ENCODE measurements at regions not wholly inside any gene's neighbourhood (a gene's known extent, or its start where the extent isn't known, plus 50 kb on each side); places are given as distances from the start of the nearest gene placed in this dataset.

DNA sequence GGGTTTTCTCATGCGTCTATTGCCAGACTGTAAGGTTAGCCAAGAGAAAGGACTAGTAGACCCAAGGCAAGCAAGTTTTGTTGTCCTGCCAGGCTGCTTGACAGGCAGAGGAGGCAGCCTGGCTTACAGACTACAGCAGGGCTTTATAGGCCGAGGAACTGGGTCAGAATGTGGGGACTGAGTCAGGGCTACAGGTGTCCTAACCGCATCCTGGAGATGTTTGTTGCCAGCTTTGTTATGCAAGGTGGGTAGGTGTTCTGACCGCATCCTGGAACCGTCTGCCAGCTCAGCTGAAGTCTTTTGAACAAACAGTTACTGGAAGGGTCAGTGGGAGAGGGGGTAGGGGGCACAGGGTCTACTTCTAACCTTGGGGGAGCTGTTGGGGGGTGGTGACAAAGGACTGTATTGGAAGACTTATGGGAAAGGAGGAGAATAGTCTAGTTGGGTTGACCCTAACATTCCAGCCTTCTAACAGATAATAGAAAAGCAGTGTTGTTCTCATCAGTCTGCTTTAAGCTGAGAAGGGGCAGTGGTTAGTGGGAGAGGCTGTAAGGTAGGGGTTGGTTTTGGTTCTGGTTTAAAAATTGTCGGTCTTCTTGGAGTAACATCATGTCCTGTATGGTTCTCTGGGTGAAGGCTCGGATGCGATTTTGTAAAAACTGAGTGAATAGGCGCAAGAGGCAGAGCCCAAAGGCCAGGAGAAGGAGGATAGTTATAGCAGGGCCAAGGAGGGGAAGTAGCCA, 913.8 kb upstream of the SLITRK5 start:
- DNase-seq, result peak; percentile 50

DNA sequence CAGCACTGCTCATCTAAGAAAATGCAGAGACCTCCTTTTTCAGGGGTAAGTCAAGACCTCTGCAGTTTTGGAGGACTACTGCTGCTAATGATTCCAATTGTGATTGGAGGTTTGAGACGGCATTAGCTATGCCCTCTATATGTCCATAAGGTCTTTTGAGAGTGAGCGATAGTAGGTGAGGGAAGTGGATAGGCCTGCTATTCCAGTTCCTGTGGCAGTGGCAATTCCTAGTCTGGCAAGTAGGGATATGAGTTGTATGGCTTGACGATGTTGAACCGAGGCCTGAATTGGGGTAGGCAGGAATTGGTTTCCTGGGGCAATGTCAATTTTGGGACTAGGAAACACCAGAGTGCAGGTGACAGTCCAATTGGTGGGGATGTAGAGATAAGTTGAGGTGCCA, 913.1 kb upstream of the SLITRK5 start:
- DNase-seq, result no peak

DNA sequence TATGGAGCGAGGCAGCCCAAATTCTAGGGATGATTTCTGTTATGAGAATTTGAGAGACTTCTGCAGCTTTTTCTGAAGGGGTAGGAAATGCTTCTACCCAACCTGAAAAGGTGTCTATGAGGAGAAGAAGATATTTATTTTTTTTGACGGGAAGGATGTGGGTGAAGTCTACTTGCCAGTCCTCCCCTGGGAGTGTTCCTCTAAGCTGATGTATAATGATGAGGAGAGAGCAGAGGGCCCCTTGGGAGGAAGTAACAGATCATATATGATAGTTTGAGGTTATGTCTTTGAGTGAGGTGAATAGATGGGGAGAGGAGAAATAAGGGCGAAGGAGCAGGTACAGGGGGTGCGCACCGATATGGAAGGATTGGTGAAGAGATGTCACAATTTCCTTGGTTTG, 910.6 kb upstream of the SLITRK5 start:
- DNase-seq, result peak; percentile 7

DNA sequence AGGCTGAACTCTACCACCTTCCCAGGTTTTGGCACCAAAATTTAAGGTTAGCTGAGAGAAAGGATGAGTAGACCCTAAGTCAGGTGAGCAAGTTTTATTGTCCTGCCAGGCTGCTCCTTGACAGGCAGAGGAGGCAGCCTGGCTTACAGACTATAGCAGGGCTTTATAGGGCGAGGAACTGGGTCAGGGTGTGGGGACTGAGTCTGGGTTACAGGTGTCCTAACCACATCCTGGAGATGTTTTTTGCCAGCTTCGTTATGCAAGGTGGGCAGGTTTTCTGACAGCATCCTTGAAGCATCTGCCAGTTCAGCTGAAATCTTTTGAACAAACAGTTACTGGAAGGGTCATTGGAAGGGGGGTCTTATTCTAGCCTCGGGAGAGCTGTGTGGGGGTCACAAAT, 905.7 kb upstream of the SLITRK5 start:
- DNase-seq, result peak; percentile 4

DNA sequence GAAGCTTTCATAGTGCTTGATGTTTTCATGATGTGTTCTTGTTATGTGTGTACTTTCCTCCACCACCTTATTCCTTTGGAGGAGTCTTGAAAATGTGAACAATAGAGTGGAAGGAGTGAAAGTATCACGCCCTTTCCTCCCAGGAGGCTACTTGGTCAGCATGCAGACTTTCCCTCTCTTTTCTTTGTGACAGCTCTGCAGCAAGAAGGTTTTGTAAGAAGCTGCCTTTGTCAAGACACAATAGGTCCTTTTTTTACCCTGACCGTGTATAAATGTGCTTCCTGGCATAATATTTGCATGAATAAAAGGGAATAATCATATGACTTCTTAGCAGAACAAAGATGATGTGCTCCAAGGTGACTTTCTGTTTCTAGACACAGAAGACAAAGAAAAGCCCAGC, 882.6 kb upstream of the SLITRK5 start:
- DNase-seq, result no peak

DNA sequence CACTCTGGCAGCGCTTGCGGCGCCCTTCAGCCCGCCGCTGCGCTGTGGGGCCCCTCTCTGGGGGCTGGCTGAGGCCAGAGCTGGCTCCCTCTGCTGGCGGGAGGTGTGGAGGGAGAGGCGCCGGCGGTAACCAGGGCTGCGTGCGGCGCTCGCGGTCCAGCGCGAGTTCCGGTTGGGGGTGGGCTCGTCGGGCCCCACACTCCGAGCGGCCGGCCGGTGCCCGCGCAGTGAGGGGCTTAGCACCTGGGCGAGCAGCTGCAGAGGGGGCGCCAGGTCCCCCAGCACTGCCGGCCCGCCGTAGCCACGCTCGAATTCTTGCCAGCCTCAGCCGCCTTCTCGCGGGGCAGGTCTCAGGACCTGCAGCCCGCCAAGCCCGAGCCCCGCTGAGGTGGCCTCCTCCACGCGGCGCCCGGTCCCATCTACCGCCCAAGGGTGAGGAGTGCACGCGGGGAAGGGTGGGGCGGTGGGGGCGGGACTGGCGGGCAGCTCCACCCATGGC, 879.0 kb upstream of the SLITRK5 start:
- no peak for DNase-seq

DNA sequence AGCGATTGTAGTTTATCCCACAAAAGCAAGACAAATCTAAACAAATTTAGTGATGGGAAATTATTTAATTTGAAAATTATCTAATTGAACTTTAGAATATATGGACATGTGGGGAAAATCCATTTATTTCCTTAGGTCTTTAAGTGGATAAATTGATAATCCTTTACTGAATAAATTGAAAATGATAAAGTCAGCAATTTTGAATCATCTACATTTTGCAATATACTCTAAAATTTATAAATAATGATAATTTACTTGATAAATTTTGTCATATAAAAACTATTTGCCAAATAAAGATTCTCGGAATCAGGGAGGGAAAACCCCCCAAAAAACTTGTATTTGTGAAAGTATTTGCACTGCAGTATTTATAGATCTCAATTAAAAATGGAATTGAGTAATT, 875.3 kb upstream of the SLITRK5 start:
- DNase-seq, result no peak

DNA sequence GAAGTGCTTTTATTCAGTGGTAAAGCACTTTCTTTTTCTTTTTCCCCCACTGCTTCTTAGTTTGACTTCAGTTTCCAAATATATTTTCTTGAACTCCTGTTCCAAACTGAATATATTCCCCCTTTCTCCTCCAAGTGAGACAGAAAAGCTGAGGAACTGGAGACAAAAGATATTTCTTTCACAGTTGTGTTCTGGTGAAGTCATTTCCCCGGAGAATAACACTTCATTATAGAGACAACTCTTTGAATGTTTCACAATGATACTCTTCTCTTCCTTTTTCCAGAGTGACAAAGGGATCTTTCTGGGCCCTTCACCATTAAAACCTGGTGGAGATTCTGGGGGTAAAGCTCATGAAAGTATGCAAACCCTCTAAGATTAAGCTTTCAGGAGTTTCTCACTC, 860.8 kb upstream of the SLITRK5 start:
- no peak for DNase-seq

DNA sequence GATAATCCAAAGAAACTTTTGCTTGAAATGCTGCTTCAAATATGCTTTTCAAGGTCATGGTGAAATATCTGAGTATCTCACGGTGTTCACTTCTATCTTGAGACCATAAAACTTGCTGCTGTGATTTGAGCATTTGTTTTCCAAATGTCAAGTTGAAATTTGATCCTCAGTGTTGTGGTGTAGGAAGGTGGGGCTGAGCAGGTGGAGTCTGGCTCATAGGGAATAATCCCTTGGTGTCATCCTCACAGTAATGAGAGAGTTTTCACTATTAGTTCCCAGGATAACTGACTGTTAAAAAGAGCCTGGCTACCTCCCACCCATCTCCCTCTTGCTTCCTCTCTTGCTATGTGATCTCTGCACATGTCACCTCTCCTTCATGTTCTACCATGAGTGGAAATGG, 858.0 kb upstream of the SLITRK5 start:
- DNase-seq, result no peak

DNA sequence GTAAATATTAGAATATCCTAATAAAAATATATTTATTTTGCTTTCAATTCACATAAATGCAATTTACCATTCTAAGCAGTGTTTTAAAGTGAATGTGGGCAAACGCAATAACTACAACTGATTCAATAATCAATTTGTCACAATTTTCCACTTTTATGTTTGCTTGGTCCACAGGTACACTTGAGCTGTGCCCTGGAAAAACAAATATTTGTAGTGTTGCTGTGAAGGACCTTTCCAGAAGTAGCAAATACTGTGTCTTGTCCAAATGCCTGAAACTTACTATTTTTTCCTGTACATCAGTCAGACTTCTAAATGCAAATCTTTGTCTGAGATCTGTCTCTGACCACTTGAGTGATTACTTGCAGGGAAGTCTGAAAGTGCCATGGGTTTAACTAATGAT, 845.8 kb upstream of the SLITRK5 start:
- no peak for DNase-seq

DNA sequence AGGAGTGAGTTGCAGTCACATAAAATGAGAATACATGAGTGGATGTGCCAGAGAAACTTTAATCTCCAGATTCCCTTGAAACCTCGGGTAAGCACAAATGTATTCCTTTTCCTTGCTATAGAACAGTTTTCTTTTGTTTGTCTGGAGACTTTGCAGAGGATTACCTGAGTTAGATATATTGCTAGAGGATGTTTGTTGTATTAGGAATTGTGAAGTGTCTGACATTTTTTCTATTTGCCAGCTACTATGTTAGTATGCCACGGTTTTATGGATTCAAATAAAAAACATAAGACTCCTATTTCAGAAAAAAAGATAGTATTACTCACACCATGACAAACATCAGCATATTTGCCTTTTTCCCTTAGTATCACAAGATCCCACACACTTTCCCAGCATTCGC, 844.9 kb upstream of the SLITRK5 start:
- no peak for DNase-seq

DNA sequence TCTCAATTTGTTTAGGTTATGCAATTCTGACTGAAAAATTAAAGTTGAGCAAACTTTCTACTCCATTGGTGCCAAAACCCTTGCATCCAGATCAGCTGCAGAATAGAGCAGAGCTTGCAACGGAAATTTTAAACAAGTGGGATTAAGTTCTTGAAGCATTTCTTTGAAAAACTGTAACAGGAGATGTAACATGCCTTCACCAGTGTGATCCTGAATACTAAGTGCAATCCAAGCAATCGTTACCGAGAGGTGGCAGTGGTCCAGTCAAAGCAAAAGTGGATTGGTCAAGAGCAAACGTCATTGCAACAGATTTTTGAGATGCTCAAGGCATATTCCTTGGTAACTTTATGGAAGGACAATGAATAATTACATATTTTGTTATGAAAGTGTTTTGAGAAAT, 841.1 kb upstream of the SLITRK5 start:
- no peak for DNase-seq

DNA sequence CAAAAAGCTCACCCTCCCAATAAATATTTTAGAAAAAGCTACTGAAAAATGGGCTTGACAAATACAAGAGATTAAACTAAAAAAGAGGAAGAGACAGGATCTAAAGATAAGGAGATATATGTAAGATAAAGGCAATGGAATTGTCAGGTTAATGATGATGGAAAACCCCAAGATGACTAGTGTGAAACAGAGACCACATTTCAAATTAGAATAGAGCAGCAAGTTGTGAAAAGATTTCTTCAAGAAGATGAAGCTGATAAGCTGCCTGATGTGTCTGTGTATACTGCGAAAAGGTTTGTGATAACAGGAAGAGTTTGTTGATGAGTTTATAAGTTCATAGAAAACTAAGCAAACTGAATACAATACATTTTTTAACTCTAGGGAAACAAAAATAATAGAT, 840.1 kb upstream of the SLITRK5 start:
- DNase-seq, result no peak

DNA sequence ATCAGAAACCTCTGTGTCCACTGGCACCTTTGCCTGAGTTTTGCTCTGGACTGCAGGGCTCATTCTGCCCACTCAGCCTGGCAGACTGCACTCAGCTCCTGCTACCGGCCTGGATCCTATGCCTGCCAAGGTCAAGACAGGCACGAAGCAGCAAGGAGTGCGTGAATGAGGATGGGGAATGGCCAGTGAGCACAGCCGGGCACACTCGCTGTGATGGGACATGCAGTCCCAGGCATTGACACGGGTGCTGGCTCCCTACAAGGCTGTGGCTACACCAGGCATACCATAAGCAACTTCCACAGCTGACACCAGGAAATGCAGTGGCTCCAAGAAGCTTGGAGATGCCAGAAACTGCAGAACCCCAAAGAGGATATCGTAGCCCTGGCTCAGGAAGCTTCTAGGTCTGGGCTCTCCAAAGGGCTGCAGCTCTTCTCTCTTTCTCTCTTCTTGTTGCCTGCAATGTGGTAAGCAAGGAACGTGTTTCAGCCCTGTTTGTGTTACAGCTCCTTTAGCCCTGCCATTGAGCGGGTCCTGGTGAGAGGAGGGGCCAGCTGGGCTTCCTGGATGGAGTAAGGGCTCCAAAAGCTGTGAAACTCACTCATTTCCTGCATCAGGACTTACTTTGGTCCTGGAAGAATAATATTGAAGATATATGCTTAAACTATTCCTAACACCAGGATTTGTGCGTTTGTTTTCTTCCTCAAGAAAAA, 832.6 kb upstream of the SLITRK5 start:
- DNase-seq, result no peak

DNA sequence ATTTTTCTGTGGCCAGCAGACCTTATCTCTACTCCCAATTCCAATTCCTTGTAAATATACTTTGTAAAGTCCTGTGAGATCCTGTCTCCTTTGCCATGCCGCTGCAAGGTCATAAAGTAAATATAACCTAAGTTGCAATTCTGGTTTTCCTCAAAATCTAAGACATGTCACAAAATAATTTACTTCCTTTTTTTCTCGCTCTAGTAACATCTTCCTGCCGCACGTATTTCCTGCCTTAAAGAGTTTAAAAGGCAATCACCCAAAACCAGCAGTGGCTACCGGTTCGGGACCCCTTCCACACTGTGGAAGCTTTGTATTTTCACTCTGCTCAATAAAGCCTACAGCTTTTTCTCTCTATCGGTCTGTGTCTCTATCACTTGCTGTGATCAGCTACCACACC, 832.0 kb upstream of the SLITRK5 start:
- no peak for DNase-seq

DNA sequence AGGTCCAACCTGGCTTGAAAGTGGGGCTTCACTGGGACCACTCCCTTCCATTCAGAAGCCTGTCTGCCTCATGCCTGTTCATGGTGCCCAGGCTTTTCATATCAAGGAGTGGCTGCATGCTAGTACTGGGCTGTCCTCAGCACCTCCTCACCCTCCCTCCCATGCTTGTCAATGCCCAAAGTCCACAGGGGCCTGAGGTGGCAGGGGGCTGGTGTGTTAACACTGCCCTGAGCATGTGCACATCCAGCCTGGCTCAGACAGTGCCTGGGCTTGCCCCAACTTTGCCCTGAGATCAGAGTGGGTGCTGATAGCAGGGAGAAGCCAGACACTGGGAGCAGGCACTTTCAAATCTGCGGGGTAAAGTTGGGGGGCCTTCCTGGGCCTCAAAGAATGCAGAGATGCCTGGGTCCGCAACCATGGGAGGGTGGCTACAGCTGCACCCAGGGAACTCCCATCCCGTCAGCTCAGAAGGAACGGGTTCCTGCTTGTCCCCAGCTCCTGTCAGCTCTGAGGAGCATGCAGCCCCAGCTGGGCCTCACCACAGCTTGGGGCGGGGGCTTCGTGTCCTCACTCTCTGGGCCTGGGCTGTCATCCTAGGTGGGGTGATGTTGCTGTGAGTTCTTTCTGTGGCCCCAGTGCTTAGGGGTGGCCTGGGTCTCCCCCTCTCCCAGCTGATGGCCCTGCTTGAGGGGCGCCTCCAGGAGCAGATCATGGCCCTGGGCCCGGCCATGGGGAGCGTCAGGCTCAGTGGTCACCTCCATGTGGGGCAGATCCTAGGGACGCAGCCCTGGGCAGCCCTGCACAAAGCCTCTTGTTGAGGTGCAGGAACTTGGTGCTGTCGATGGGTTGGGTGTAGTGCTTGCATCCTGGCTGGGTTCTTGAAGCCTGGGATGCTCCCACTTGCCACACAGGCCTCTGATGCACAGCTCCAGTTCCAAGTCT, 830.6 kb upstream of the SLITRK5 start:
- DNase-seq, result no peak

DNA sequence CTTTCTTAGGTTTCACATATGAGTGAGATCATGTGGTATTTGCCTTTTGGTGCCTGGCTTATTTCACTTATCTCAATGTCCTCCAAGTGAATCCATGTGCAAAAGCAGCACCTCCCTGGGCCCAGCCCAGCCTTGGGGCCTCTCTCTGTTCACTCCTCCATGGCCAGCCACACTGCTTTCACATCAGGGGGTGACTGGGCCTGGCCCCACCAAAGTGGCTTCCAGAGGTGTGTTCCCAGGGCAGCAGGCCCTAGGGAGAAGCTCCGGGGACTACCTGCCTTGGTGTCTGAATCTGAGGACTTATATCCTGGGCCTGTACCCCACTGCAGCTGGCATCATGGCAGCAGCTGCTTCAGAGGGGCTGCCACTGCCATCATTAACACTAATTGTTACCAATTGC, 829.9 kb upstream of the SLITRK5 start:
- DNase-seq, result no peak

DNA sequence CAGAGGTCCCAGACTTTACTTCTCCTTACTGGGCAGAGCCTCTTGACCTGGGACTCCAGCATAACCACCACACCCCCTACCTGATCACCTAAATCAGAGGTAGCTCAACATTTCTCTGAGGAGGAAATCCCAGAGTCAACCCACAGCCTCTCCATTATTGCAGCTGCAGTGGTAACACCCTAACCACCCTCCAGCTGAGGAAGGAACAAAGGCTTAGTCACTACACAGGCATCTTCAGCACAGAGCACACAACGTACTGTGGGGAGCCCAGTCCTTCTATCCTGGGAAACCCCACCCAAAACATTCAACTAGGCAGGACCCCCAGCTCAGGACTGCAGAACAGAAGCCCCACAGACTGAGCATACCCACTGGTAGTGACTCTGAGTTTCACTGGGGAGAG, 824.7 kb upstream of the SLITRK5 start:
- DNase-seq, result no peak

DNA sequence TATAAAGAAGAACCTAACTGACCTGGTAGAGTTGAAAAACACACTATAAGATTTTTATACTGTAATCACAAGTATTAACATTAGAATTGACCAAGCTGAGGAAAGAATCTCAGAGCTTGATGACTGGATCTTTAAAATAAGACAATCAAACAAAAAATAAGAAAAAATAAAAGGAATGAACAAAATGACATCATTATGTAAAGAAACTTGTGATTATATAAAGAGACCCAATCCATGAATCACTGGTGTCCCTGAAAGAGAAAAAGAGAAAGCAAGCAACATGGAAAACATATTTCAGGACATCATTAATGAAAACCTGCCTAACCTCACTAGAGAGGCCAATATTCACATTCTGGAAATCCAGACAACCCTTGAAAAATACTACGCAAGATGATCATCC, 822.5 kb upstream of the SLITRK5 start:
- DNase-seq, result no peak

DNA sequence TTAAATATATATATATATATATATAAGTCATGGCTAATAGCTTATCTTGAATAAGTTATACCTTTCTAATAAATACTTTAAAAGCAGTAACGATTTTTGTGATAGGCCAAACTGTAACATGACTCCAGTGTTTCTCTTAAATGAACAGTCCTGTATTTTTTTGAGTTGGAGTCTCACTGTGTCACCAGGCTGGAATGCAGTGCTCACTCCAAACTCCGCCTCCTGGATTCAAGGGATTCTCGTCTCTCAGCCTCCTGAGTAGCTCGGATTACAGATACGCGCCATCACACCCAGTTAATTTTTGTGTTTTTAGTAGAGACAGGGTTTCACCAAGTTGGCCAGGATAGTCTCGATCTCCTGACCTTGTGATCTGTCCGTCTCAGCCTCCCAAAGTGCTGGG, 814.2 kb upstream of the SLITRK5 start:
- no peak for DNase-seq

DNA sequence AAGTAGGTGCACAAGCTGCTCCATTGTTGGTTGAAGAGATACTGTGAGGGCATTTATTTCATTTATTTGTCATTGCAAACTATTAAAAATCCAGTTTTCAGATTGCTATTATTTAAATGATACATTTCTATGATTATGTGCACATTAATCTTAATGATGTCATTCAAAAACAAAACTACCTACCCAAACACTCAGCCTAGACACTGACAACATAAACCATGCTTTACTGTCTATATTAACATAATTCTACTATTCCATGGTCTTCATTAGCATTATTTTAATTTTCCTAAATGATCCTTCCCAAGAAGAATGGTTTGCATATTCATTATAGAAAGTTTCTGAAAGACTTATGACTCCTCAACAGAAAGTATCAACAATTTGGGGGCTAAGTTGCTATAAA, 813.0 kb upstream of the SLITRK5 start:
- DNase-seq, result no peak

DNA sequence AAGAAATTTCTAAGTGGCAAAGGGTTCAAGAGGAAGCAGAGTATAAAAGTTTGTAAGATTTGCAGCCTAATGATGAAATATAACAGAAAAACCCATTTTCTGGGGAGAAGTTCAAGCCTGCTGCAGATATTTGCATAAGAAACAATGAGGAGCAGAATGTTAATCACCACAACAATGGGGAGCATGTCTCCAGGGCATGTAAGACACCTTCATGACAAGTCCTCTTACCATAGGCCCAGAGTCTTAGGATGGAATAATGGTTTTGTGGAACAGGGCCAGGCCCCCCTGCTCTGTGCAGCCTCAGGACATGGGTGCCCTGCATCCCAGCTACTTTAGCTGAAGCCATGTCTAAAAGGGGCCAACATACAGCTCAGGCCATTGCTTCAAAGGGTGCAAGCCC, 809.0 kb upstream of the SLITRK5 start:
- DNase-seq, result no peak

DNA sequence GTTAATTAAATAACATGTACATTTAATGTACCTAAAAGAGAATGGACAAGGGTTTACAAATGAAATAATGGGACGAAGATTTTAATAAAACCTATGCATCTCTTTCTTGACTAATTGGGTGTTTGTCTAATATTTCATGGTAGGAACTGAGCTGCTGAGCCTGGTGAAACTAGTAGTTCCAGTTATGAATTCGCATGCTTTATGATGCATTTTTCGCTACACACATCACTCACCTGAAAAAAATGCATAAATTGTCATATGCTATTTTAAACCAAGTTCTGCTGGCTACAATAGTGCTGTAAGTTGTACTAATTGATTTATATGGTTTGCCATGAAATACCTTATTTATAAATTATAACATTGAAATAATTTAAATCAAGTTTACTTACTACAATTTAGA, 806.8 kb upstream of the SLITRK5 start:
- DNase-seq, result no peak

DNA sequence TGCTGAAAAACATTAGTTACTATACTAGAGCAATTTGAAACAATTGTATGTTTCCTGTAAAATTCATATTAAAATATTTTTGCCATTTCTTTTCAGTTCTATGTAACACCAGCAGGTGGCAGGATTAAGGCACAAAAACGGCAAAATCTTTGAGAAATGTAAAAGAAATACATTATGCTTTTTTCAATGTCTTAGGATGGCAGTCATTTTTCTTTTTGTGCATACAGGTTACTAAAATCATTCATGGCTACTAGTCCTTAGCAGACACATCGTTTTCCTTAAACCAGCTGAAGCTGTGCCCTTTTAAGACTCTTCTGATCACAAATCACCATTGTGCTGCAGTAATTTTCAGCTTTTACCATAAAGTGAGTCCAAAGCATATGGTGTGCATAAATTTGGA, 800.7 kb upstream of the SLITRK5 start:
- no peak for DNase-seq
